Sigmoid colon (tissue), 4 donors: ENCODE measurements at regions not wholly inside any gene's neighbourhood (a gene's known extent, or its start where the extent isn't known, plus 50 kb on each side); places are given as distances from the start of the nearest gene placed in this dataset.

Experiments used
- EP300 ChIP-seq, 4 donors: sonication (generic); formaldehyde crosslinking; IDR thresholded peaks; one replicate each; pipeline ENCODE4 v1.6.1; 2017; ENCODE audit warnings: antibody characterized with exemption in 4 of 4
- POLR2A ChIP-seq, 2 donors: fragments of 450-650 bp; IDR thresholded peaks; one replicate each; pipeline ENCODE4 v1.6.1; 2016; ENCODE audit warnings: antibody characterized with exemption in 2 of 2, mild to moderate bottlenecking in 2 of 2, moderate library complexity in 2 of 2
- POLR2AphosphoS5 ChIP-seq, 4 donors: sonication (generic); formaldehyde crosslinking; IDR thresholded peaks; one replicate each; pipeline ENCODE4 v1.6.1; 2017; ENCODE audit warnings: antibody characterized with exemption in 4 of 4
- TF ChIP-seq, protein P1 (sequence below), 4 experiments: fragments of 450-650 bp in 3 of 4; fragments of 200-600 bp in 1 of 4; IDR thresholded peaks; one replicate each; pipeline ENCODE4 v1.5.1; 2016 to 2019; ENCODE audit warnings: antibody characterized with exemption in 4 of 4, mild to moderate bottlenecking in 3 of 4, moderate library complexity in 2 of 4

DNA sequence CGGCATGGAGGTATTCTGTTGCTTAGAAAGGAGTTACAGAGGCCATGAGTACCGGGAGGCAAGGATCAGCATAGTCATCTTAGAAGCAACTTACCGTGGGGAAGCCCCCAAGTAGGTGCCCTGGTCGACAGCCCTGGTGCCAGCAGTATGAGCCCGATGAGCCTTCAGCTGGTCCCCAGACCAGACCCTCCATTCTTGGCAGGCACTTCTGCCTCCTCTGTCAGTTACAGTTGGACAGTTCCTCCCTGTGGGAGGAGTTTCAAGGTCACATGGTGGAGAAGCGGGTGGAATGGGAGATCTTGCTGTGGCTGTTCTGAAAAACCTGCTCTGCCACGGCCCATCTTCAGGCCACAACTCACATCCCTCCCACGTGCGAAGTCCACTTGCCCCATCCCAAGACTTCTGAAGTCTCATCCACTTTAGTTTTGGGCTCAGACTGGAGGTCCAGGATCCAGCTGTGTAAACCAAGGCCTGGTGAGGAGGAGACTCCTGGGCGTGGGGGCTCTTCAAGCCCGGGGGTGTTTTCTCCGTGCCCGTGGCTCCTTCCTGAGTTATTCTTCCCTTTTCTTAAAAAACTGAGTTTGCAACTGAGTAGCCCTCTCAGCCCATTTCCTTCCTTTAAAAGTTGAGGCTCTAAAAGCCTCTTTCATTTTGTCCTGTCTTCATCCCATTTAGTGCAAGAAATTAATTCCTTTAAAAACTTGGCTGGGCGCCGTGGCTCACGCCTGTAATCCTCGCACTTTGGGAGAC, 133.5 kb downstream of the SEC14L1 start:
- TF ChIP-seq, protein P1, sequence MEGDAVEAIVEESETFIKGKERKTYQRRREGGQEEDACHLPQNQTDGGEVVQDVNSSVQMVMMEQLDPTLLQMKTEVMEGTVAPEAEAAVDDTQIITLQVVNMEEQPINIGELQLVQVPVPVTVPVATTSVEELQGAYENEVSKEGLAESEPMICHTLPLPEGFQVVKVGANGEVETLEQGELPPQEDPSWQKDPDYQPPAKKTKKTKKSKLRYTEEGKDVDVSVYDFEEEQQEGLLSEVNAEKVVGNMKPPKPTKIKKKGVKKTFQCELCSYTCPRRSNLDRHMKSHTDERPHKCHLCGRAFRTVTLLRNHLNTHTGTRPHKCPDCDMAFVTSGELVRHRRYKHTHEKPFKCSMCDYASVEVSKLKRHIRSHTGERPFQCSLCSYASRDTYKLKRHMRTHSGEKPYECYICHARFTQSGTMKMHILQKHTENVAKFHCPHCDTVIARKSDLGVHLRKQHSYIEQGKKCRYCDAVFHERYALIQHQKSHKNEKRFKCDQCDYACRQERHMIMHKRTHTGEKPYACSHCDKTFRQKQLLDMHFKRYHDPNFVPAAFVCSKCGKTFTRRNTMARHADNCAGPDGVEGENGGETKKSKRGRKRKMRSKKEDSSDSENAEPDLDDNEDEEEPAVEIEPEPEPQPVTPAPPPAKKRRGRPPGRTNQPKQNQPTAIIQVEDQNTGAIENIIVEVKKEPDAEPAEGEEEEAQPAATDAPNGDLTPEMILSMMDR (IDR thresholded peaks at IDR 0.05), result no peak
- TF ChIP-seq EP300 (IDR thresholded peaks at IDR 0.05) (no peak), POLR2AphosphoS5 (IDR thresholded peaks at IDR 0.05) (no peak), POLR2A (IDR thresholded peaks at IDR 0.05) (no peak)
